PC-9 (cell line): ENCODE measurements at regions not wholly inside any gene's neighbourhood (a gene's known extent, or its start where the extent isn't known, plus 50 kb on each side); places are given as distances from the start of the nearest gene placed in this dataset.
A peak's percentile ranks its signal among the peaks of the same experiment; 100 is the strongest.

Experiments used
- BruUV-seq: library from RNA; stranded (reverse); fragments of 400-500 nt; replicated peaks from 2 replicates; lab custom pipeline; 2021; lab: Mats Ljungman, UMichigan
- CTCF ChIA-PET: fragments of 300-600 bp; sonication (Branson Sonifier 250); formaldehyde crosslinking; loops from one replicate; lab custom pipeline; 2022; ENCODE audit warnings: antibody characterized with exemption; lab: Charles Lee
- POLR2A ChIA-PET: fragments of 300-600 bp; sonication (Branson Sonifier 250); formaldehyde crosslinking; loops from one replicate; lab custom pipeline; 2022; ENCODE audit warnings: antibody characterized with exemption; ENCODE audit not compliant: unreplicated experiment; lab: Charles Lee
- DNase-seq, 2 experiments: peaks; one replicate each; pipeline versions ENCODE4 v3.0.0 to v3.0.0-alpha.2; 2015 to 2022; ENCODE audit warnings: mixed read lengths in 1 of 2
- H2AFZ ChIP-seq: fragments of 200-600 bp; sonication (generic); 2 replicates; pipeline ENCODE4 v1.8.1; 2017; ENCODE audit warnings: antibody characterized with exemption
- H3F3A ChIP-seq: fragments of 200-600 bp; sonication (generic); 2 replicates; pipeline ENCODE4 v1.8.1; 2017; ENCODE audit warnings: antibody characterized with exemption, mild to moderate bottlenecking, low read depth; ENCODE audit not compliant: insufficient read depth
- H3K27ac ChIP-seq: fragments of 200-600 bp; sonication (generic); 2 replicates; pipeline ENCODE4 v1.6.1; 2016; ENCODE audit warnings: mixed run types
- H3K27me3 ChIP-seq: fragments of 200-600 bp; sonication (generic); 2 replicates; pipeline ENCODE4 v1.6.1; 2016; ENCODE audit warnings: low read depth, mixed run types; ENCODE audit not compliant: insufficient read depth
- H3K36me3 ChIP-seq: fragments of 200-600 bp; sonication (generic); 2 replicates; pipeline ENCODE4 v1.6.1; 2016; ENCODE audit warnings: low read depth, mixed run types
- H3K4me1 ChIP-seq: fragments of 200-600 bp; sonication (generic); replicated peaks from 2 replicates; pipeline ENCODE4 v1.6.1; 2016; ENCODE audit warnings: mixed run types; ENCODE audit not compliant: insufficient read depth
- H3K4me2 ChIP-seq: fragments of 200-600 bp; sonication (generic); 2 replicates; pipeline ENCODE4 v1.6.1; 2017; ENCODE audit warnings: mixed run types
- H3K4me3 ChIP-seq: fragments of 200-600 bp; sonication (generic); 2 replicates; pipeline ENCODE4 v1.6.1; 2016; ENCODE audit warnings: mixed run types
- H3K79me2 ChIP-seq: fragments of 200-600 bp; sonication (generic); 2 replicates; pipeline ENCODE4 v1.6.1; 2017; ENCODE audit warnings: low read depth, mixed run types
- H3K9me2 ChIP-seq: fragments of 200-600 bp; sonication (generic); 2 replicates; pipeline ENCODE4 v1.8.1; 2017; ENCODE audit warnings: mild to moderate bottlenecking; ENCODE audit not compliant: insufficient read depth
- H3K9me3 ChIP-seq: fragments of 200-600 bp; sonication (generic); 2 replicates; pipeline ENCODE4 v1.8.1; 2016; ENCODE audit warnings: low read depth; ENCODE audit not compliant: insufficient read depth
- H4K20me1 ChIP-seq: fragments of 200-600 bp; sonication (generic); 2 replicates; pipeline ENCODE4 v1.8.1; 2017; ENCODE audit not compliant: insufficient read depth
- CTCF ChIP-seq: fragments of 200-600 bp; sonication (generic); conservative IDR thresholded peaks from 2 replicates; pipeline ENCODE4 v1.6.1; 2017; ENCODE audit warnings: mixed run types, antibody characterized with exemption, mild to moderate bottlenecking, moderate library complexity
- EZH2 ChIP-seq: fragments of 200-600 bp; sonication (generic); IDR thresholded peaks from 2 replicates; pipeline ENCODE4 v1.8.0; 2017; ENCODE audit warnings: antibody characterized with exemption, low read depth
- intact Hi-C: fragments of 100-400 bp; cut with micrococcal nuclease; formaldehyde crosslinking; loops from one replicate; pipeline ENCODE4 v1.10.0; 2022; ENCODE audit not compliant: unreplicated experiment

- Histone ChIP-seq H3K4me3 (no peak overlapping the region), H3K9me3 (no peaks in the 10 kb centered on the region), H3K27ac (no peak overlapping the region), H3K27me3 (no peaks in the 10 kb centered on the region), H3K79me2 (no peaks in the 10 kb centered on the region), H3K36me3 (no peaks in the 10 kb centered on the region), H2AFZ (no peak overlapping the region), H3K4me1 (peaks cover 7% of the 10 kb centered on the region), H3K9me2 (no peaks in the 10 kb centered on the region), H4K20me1 (no peaks in the 10 kb centered on the region), H3F3A (peaks cover 5% of the 10 kb centered on the region), H3K4me2 (no peak overlapping the region)
- POLR2A ChIA-PET = no interaction called here
- intact Hi-C loops = no loop called here
- TF ChIP-seq EZH2 = no peak
- no peak for TF ChIP-seq CTCF
- DNase-seq = no peak
- no TSS peak for BruUV-seq
- CTCF ChIA-PET = interaction anchor here (0.7 kb wide), 1 partner anchor 528 kb away, joined by 3 read pairs; no protein-coding TSS in a partner anchor
Observed at GRCh38 chr15:38864122-38864521, 299.5 kb upstream of the RASGRP1 start.

DNA sequence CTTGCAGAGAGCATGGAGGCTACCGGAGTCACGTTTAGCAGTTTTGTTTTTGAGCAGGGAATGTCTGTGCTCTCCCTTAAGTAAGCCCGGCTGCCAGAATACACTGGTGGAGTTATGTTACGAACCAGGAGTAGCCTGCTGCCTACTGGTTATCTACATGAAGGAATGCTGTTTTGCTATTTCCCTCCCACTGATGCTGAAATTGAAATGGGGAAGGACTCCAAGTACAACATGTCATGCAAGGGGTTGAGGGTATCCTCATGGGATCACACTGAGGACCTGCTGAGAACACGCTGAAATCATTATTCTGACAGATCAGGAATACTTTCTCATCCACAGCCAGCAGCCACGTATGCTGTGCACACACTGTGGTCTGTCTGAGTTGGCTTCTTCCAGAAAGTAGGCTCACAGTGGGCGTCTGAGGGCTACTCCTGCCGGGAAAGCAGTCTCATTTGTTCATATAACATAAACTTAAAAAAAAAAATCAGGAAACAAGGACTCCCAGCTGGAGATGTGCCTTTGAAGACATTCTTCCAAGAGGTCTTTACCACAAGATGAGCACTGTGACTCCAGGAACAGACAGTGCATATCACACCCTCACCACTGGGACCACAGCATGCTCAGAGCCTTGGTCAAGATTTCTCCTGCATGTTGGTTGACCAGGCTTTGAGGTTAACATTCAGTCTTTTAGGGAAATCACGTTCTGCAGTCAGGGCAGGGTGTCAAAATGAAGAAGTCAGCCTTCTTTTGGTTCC lies 300.4 kb upstream of the RASGRP1 start:
- DNase-seq = no peak
- Histone ChIP-seq H3K79me2 (no peaks in the 10 kb centered on the region), H3K4me2 (no peak overlapping the region), H3F3A (peaks cover 5% of the 10 kb centered on the region), H4K20me1 (no peaks in the 10 kb centered on the region), H3K4me3 (no peak overlapping the region), H3K27me3 (no peaks in the 10 kb centered on the region), H3K9me2 (no peaks in the 10 kb centered on the region), H3K36me3 (no peaks in the 10 kb centered on the region), H2AFZ (no peak overlapping the region), H3K4me1 (peaks cover 7% of the 10 kb centered on the region), H3K27ac (no peak overlapping the region), H3K9me3 (no peaks in the 10 kb centered on the region)
- no TSS peak for BruUV-seq
- ChIA-PET POLR2A (no interaction called here), CTCF (no interaction called here)
- no peak for TF ChIP-seq EZH2
- intact Hi-C loops = loop anchor here (5.0 kb wide), 1 partner anchor 262 kb away; no protein-coding TSS in a partner anchor

DNA sequence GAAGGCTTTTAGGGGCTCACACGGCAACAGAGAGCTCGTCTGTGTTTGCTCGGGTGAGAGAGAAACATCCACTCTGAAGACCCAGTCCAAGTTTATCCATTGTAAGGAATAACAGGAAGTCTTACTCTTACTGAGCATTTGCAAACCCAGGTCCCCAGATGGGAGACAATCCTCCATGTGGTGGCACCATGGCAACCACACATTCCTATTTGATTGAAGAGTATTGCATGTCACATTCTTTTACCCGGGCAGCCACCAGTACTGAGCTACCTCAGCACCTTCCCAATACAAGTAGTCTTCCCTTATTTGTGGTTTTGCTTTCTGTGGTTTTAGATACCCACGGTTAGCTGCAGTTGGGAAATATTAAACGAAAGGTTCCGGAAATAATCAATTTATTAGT lies 302.9 kb upstream of the RASGRP1 start:
- Histone ChIP-seq H3K79me2 (no peaks in the 10 kb centered on the region), H3K4me2 (no peak overlapping the region; the same call in 1 of the 2 replicates), H4K20me1 (no peaks in the 10 kb centered on the region), H3K36me3 (no peaks in the 10 kb centered on the region), H3K27ac (no peak overlapping the region), H3K9me3 (0 out of 2 replicates have a peak, but pooled peaks cover 3% of the 10 kb centered on the region), H3K4me3 (no peak overlapping the region), H2AFZ (no peak overlapping the region), H3K9me2 (no peaks in the 10 kb centered on the region), H3F3A (peaks cover 5% of the 10 kb centered on the region), H3K27me3 (no peaks in the 10 kb centered on the region), H3K4me1 (peaks cover 7% of the 10 kb centered on the region)
- intact Hi-C loops = loop anchor here (5.0 kb wide), 1 partner anchor 260 kb away; no protein-coding TSS in a partner anchor
- ChIA-PET POLR2A (no interaction called here), CTCF (interaction anchor here (0.7 kb wide), 1 partner anchor 258 kb away, joined by 3 read pairs; no protein-coding TSS in a partner anchor)
- DNase-seq = peak in 1 of 2 experiments; percentile 36
- TF ChIP-seq CTCF (no peak), EZH2 (no peak)
- no TSS peak for BruUV-seq
